ENCODE measurements at regions not wholly inside any gene's neighbourhood (a gene's known extent, or its start where the extent isn't known, plus 50 kb on each side); places are given as distances from the start of the nearest gene placed in this dataset.

- TF ChIP-seq CTCF (conservative IDR thresholded peaks at IDR 0.05) (no peak), EZH2 (IDR thresholded peaks at IDR 0.05; ENCODE audit: low read depth) (no peak)
These were observed 200.5 kb upstream of the NEGR1 start for GRCh38 chr1:72482736-72483413.

Data from PC-9 (cell line).